SIG-M5 (cell line): ENCODE measurements at regions not wholly inside any gene's neighbourhood (a gene's known extent, or its start where the extent isn't known, plus 50 kb on each side); places are given as distances from the start of the nearest gene placed in this dataset.
"Not testable (repeated sequence)": the region's sequence is repeated elsewhere in the genome, so short reads cannot be mapped to it uniquely, and the experiment has no call there.

Experiments used
- DNase-seq: peaks from one replicate; lab custom pipeline; 2025; lab: John Stamatoyannopoulos, UW

- DNase-seq: no peak
Measured at GRCh38 chr18:42474577-42474976, 519.5 kb downstream of the PIK3C3 start.

GRCh38 chr18:42475157-42475556, 520.1 kb downstream of the PIK3C3 start:
- DNase-seq: no peak

GRCh38 chr18:42477267-42477666, 522.2 kb downstream of the PIK3C3 start:
- no peak for DNase-seq

DNA sequence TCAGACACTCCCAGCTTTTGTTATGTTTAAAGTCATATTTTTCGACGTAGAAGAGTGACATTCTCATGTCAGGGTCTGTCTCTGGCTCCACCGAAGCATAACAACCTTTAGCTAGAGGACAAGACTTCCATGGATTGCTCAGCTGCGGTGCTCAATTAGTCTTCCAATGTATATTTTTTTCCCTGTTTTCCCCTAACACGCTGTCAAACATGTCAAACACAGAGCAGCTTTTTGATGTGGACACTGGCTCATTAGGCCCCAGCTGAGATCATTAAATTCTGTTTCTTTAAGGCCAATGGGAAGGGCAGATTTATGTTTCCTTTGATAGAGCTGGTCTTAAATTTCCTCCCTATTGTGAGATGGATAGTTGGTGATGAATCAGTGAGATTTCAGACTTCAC, 525.4 kb downstream of the PIK3C3 start:
- no peak for DNase-seq

DNA sequence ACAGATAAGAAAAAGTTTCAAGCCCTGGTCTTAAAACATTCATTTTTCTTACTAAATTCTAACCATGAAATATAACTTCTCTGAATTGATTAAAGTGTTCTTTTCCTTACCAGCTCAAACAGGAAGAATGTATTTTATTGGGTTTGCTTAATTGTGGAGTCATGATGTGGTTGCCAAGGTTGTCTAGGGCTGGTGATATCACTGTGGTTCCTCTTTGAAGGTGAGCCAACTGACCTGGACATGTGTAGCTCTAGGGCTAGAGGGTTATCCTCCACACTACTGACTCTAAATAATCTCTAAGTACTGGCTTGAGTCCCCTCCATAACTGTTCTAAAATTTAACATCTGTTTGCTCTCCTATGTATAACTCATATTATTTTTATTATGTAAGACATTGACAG, 529.6 kb downstream of the PIK3C3 start:
- DNase-seq: no peak

- no peak for DNase-seq
Measured at GRCh38 chr18:42486271-42486670, 531.2 kb downstream of the PIK3C3 start.

- no peak for DNase-seq
Measured at GRCh38 chr18:42508683-42509296, 553.8 kb downstream of the PIK3C3 start.

- no peak for DNase-seq
Measured at GRCh38 chr18:42509750-42510415, 554.8 kb downstream of the PIK3C3 start.

DNA sequence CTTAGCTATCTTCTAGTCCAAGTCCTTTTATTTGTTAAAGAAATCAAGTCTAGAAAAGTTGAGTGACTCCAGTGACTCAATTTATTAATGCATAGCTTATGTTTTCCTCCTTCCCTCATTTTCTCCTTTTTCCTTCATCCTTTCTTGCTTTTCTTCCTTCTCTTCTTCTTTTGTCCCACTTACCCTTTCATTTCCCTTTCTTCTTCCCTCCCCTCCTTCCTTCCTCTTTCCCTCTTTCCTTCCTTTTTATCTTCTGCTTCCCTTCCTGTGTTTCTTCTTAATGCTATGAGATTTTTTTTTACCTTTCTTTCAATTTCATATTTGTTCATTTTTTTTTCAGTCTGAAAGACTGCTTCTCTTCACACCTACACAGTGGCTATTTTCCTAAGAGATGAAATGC, 555.5 kb downstream of the PIK3C3 start:
- no peak for DNase-seq

GRCh38 chr18:42513441-42513840, 558.4 kb downstream of the PIK3C3 start:
- no peak for DNase-seq

- no peak for DNase-seq
Measured at GRCh38 chr18:42514512-42514911, 559.5 kb downstream of the PIK3C3 start.

- no peak for DNase-seq
Measured at GRCh38 chr18:42517896-42518295, 562.9 kb downstream of the PIK3C3 start.

GRCh38 chr18:42518331-42518730, 563.3 kb downstream of the PIK3C3 start:
- DNase-seq: not testable (repeated sequence)

DNA sequence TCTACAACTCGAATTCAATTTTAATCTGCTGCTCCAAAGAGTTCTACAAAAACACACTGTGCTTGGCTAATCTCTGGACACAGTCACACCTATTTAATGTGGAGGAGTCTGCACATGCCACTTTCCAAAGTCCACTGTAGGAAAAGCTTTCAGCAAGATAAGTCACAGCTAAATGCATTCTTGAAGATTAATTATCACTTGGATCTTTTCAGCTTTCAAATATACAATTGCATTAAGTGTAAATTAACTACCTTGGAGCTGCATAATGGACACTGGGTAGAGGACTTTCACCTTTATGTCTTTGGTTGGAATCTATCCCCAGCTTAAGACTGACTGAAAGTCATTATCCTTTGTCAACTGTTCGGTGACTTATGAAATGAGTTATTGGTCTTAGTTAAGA, 565.1 kb downstream of the PIK3C3 start:
- no peak for DNase-seq

DNA sequence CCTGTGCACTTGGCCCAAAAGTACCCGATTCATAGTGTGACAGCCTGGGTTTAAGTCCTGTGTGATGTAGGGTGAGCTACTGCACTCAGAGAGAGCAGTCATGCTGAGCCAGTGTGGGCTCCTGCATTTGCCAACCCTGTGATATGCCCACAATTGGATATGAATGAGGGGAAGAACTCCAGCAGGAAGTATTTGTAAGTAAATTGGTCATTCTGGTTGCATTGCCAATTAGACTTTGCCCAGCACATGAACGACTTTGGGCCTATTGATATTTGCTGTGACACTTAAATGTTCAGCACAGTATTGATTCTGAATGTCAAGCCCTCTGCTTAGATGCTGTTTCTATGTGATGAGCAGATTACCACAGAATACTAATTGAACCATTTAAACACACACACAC, 570.9 kb downstream of the PIK3C3 start:
- DNase-seq: no peak

GRCh38 chr18:42527766-42528165, 572.7 kb downstream of the PIK3C3 start:
- no peak for DNase-seq

- no peak for DNase-seq
Measured at GRCh38 chr18:42530276-42530675, 575.2 kb downstream of the PIK3C3 start.

- no peak for DNase-seq
Measured at GRCh38 chr18:42532119-42532518, 577.1 kb downstream of the PIK3C3 start.

- DNase-seq: no peak
Measured at GRCh38 chr18:42533009-42533575, 578.1 kb downstream of the PIK3C3 start.

DNA sequence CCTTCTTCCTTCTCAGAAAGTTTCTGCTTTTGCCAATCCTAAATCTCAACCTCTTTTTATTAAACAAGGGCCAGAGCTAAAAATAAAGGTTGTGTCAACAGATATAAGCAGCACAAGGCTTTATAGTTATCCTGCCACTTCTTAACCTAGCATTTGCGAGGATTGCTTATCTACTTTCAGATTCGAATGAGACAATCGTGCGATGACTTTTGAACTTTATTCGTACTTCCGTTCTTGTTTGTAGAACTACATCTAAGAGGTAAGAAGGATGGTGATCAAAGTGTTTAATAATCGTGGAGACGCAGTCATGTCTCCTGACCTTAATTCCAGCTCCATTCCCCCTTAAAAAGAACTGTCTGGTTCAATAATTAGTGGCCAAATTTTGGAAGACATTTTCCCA, 578.6 kb downstream of the PIK3C3 start:
- DNase-seq: no peak

GRCh38 chr18:42534313-42534712, 579.3 kb downstream of the PIK3C3 start:
- DNase-seq: no peak

GRCh38 chr18:42536442-42536841, 579.0 kb downstream of the RIT2 start:
- DNase-seq: no peak

- no peak for DNase-seq
Measured at GRCh38 chr18:42537291-42537690, 578.2 kb downstream of the RIT2 start.

GRCh38 chr18:42544901-42545300, 570.6 kb downstream of the RIT2 start:
- DNase-seq: no peak
